ENCODE measurements at regions not wholly inside any gene's neighbourhood (a gene's known extent, or its start where the extent isn't known, plus 50 kb on each side); places are given as distances from the start of the nearest gene placed in this dataset.
A peak's percentile ranks its signal among the peaks of the same experiment; 100 is the strongest.
"Not testable (repeated sequence)": the region's sequence is repeated elsewhere in the genome, so short reads cannot be mapped to it uniquely, and the experiment has no call there.

- no peak for DNase-seq (ENCODE audit: low read depth, low spot score)
These were observed 583.1 kb downstream of the TFAP2A start for GRCh38 chr6:9831783-9832182.

- no peak for DNase-seq (ENCODE audit: low read depth, low spot score)
These were observed 584.1 kb downstream of the TFAP2A start for GRCh38 chr6:9830808-9831207.

GRCh38 chr6:9825526-9825925, 589.3 kb downstream of the TFAP2A start:
- DNase-seq (ENCODE audit: low read depth, low spot score), result no peak

GRCh38 chr6:9810727-9811126, 604.1 kb downstream of the TFAP2A start:
- not testable (repeated sequence) for DNase-seq (ENCODE audit: low read depth, low spot score)

GRCh38 chr6:9810286-9810685, 604.6 kb downstream of the TFAP2A start:
- DNase-seq (ENCODE audit: low read depth, low spot score), result no peak

GRCh38 chr6:9806195-9806594, 608.7 kb downstream of the TFAP2A start:
- DNase-seq (ENCODE audit: low read depth, low spot score), result no peak

- no peak for DNase-seq (ENCODE audit: low read depth, low spot score)
These were observed 613.6 kb downstream of the TFAP2A start for GRCh38 chr6:9801249-9801754.

GRCh38 chr6:9799582-9799981, 615.3 kb downstream of the TFAP2A start:
- DNase-seq (ENCODE audit: low read depth, low spot score), result no peak

- DNase-seq (ENCODE audit: low read depth, low spot score), result no peak
These were observed 618.0 kb downstream of the TFAP2A start for GRCh38 chr6:9796827-9797226.

- DNase-seq (ENCODE audit: low read depth, low spot score), result no peak
These were observed 619.0 kb downstream of the TFAP2A start for GRCh38 chr6:9795880-9796279.

GRCh38 chr6:9789201-9789600, 625.7 kb downstream of the TFAP2A start:
- no peak for DNase-seq (ENCODE audit: low read depth, low spot score)

- DNase-seq (ENCODE audit: low read depth, low spot score), result no peak
These were observed 630.1 kb downstream of the TFAP2A start for GRCh38 chr6:9784786-9785185.

GRCh38 chr6:9783567-9783966, 631.3 kb downstream of the TFAP2A start:
- DNase-seq (ENCODE audit: low read depth, low spot score), result no peak

GRCh38 chr6:9766240-9766915, 648.5 kb downstream of the TFAP2A start:
- peak; percentile 11 for DNase-seq (ENCODE audit: low read depth, low spot score)

GRCh38 chr6:9761220-9761619, 653.7 kb downstream of the TFAP2A start:
- no peak for DNase-seq (ENCODE audit: low read depth, low spot score)

GRCh38 chr6:9754515-9754914, 660.4 kb downstream of the TFAP2A start:
- DNase-seq (ENCODE audit: low read depth, low spot score), result no peak

- no peak for DNase-seq (ENCODE audit: low read depth, low spot score)
These were observed 668.9 kb downstream of the TFAP2A start for GRCh38 chr6:9745966-9746365.

GRCh38 chr6:9745476-9745875, 669.4 kb downstream of the TFAP2A start:
- DNase-seq (ENCODE audit: low read depth, low spot score), result no peak

GRCh38 chr6:9744119-9744518, 670.8 kb downstream of the TFAP2A start:
- DNase-seq (ENCODE audit: low read depth, low spot score), result no peak

GRCh38 chr6:9732056-9732455, 682.8 kb downstream of the TFAP2A start:
- no peak for DNase-seq (ENCODE audit: low read depth, low spot score)

- DNase-seq (ENCODE audit: low read depth, low spot score), result not testable (repeated sequence)
These were observed 689.1 kb downstream of the TFAP2A start for GRCh38 chr6:9725776-9726175.

GRCh38 chr6:9717568-9717967, 697.3 kb downstream of the TFAP2A start:
- no peak for DNase-seq (ENCODE audit: low read depth, low spot score)

- no peak for DNase-seq (ENCODE audit: low read depth, low spot score)
These were observed 703.5 kb downstream of the TFAP2A start for GRCh38 chr6:9711365-9711764.

- no peak for DNase-seq (ENCODE audit: low read depth, low spot score)
These were observed 704.3 kb downstream of the TFAP2A start for GRCh38 chr6:9710574-9710973.

Measured in astrocyte of the hippocampus (primary cell).